CD14-positive monocyte (primary cell): ENCODE measurements at regions not wholly inside any gene's neighbourhood (a gene's known extent, or its start where the extent isn't known, plus 50 kb on each side); places are given as distances from the start of the nearest gene placed in this dataset.

Experiments used
- DNase-seq, 3 donors: peaks; one replicate each; pipeline ENCODE4 v3.0.0-alpha.2; 2011 to 2022
- H2AFZ ChIP-seq: 2 replicates; pipeline ENCODE4 v1.6.0; 2012; ENCODE audit warnings: mild to moderate bottlenecking, low read depth, low read length, inconsistent platforms; ENCODE audit not compliant: insufficient read depth, poor library complexity, severe bottlenecking
- H3K27ac ChIP-seq, 2 donors: 1 replicate in 1 of 2; 2 replicates in 1 of 2; pipeline ENCODE4 v1.5.1; 2012 to 2013; ENCODE audit warnings: low read length in 2 of 2, control low read depth in 1 of 2, inconsistent platforms in 1 of 2, low read depth in 1 of 2, mild to moderate bottlenecking in 1 of 2
- H3K27me3 ChIP-seq, 2 donors: one replicate each; pipeline versions ENCODE4 v1.6.0 to v1.6.1; 2011 to 2013; ENCODE audit warnings: low read length in 2 of 2; ENCODE audit not compliant: control insufficient read depth in 2 of 2, insufficient read depth in 2 of 2
- H3K36me3 ChIP-seq, 2 donors: replicated peaks in 1 of 2; 1 replicate in 1 of 2; 2 replicates in 1 of 2; pipeline versions ENCODE4 v1.5.1 to v1.6.1; 2012 to 2013; ENCODE audit warnings: low read length in 2 of 2, control low read depth in 1 of 2, inconsistent platforms in 1 of 2, mild to moderate bottlenecking in 1 of 2; ENCODE audit not compliant: insufficient read depth in 2 of 2, control insufficient read depth in 1 of 2
- H3K4me1 ChIP-seq, 2 donors: 1 replicate in 1 of 2; 2 replicates in 1 of 2; pipeline versions ENCODE4 v1.5.1 to v1.6.1; 2012 to 2013; ENCODE audit warnings: low read length in 2 of 2, control low read depth in 1 of 2, inconsistent platforms in 1 of 2, mild to moderate bottlenecking in 1 of 2, moderate library complexity in 1 of 2; ENCODE audit not compliant: insufficient read depth in 2 of 2, control insufficient read depth in 1 of 2
- H3K4me2 ChIP-seq: replicated peaks from 2 replicates; pipeline ENCODE3; 2012; ENCODE audit warnings: low read length, moderate library complexity, mild to moderate bottlenecking; ENCODE audit not compliant: poor library complexity, severe bottlenecking; ENCODE audit errors: extremely low read depth
- H3K4me3 ChIP-seq, 3 experiments: fragments of 200-600 bp in 1 of 3; sonication (generic) in 1 of 3; replicated peaks in 1 of 3; 1 replicate in 2 of 3; 2 replicates in 1 of 3; pipeline ENCODE4 v1.5.1; 2011 to 2013; ENCODE audit warnings: low read length in 3 of 3, mild to moderate bottlenecking in 3 of 3, control low read depth in 2 of 3, low read depth in 2 of 3, inconsistent platforms in 1 of 3, moderate library complexity in 1 of 3
- H3K79me2 ChIP-seq: 2 replicates; pipeline ENCODE4 v1.6.0; 2012; ENCODE audit warnings: mild to moderate bottlenecking, control low read depth, inconsistent platforms, low read length, moderate library complexity; ENCODE audit not compliant: insufficient read depth
- H3K9ac ChIP-seq: 2 replicates; pipeline ENCODE4 v1.6.0; 2017; ENCODE audit warnings: low read length, mild to moderate bottlenecking; ENCODE audit not compliant: insufficient read depth, poor library complexity, severe bottlenecking
- H3K9me3 ChIP-seq, 2 donors: replicated peaks in 1 of 2; 1 replicate in 1 of 2; 2 replicates in 1 of 2; pipeline versions ENCODE4 v1.5.1 to v1.6.1; 2012 to 2013; ENCODE audit warnings: low read length in 2 of 2, control low read depth in 1 of 2; ENCODE audit not compliant: control insufficient read depth in 1 of 2, insufficient read depth in 1 of 2
- H4K20me1 ChIP-seq: 2 replicates; pipeline ENCODE4 v1.6.0; 2012; ENCODE audit warnings: mild to moderate bottlenecking, low read length, control low read depth, moderate library complexity; ENCODE audit not compliant: insufficient read depth
- H3K27ac Mint-ChIP-seq, 7 donors: one replicate each; pipeline ENCODE4 v1.8.0; 2020; ENCODE audit warnings: mild to moderate bottlenecking in 7 of 7, mixed read lengths in 7 of 7, moderate library complexity in 6 of 7, inconsistent platforms in 2 of 7
- H3K27me3 Mint-ChIP-seq, 3 donors: one replicate each; pipeline ENCODE4 v1.8.0; 2021 to 2022; ENCODE audit warnings: low read depth in 3 of 3, mild to moderate bottlenecking in 3 of 3, mixed read lengths in 3 of 3, moderate library complexity in 3 of 3, inconsistent platforms in 1 of 3
- H3K36me3 Mint-ChIP-seq, 2 donors: one replicate each; pipeline ENCODE4 v1.8.0; 2020; ENCODE audit warnings: mixed read lengths in 2 of 2, inconsistent platforms in 1 of 2, mild to moderate bottlenecking in 1 of 2
- H3K4me1 Mint-ChIP-seq: one replicate; pipeline ENCODE4 v1.8.0; 2020; ENCODE audit warnings: mild to moderate bottlenecking, mixed read lengths
- H3K4me3 Mint-ChIP-seq, 2 donors: one replicate each; pipeline ENCODE4 v1.8.0; 2020; ENCODE audit warnings: mild to moderate bottlenecking in 2 of 2, mixed read lengths in 2 of 2, moderate library complexity in 1 of 2
- H3K9me3 Mint-ChIP-seq, 7 donors: one replicate each; pipeline ENCODE4 v1.8.0; 2020 to 2022; ENCODE audit warnings: mixed read lengths in 7 of 7, mild to moderate bottlenecking in 6 of 7, moderate library complexity in 6 of 7, inconsistent platforms in 2 of 7
- WGBS: methylation state at CpG from one replicate; pipeline ENCODE4 v1.1.5; 2013; ENCODE audit warnings: missing lambda C conversion rate; ENCODE audit not compliant: insufficient coverage; 5-methylcytosine and 5-hydroxymethylcytosine counted together
- intact Hi-C, 2 donors: fragments of 100-400 bp; cut with micrococcal nuclease; formaldehyde crosslinking; loops; one replicate each; pipeline versions ENCODE4 v1.15.0 to v1.15.1; 2023
- TF ChIP-seq, protein P1 (sequence below): fragments of 200-600 bp; IDR thresholded peaks from one replicate; pipeline ENCODE4 v1.8.0; 2022; ENCODE audit warnings: antibody characterized with exemption, mild to moderate bottlenecking

- Mint-ChIP-seq H3K27ac (no peak overlapping the region), H3K9me3 (peaks cover 4 to 9% (median 8%) of the 10 kb centered on the region in 7 donors), H3K27me3 (peaks cover 0 to 1% (median 0%) of the 10 kb centered on the region in 3 donors), H3K36me3 (no peaks in the 10 kb centered on the region), H3K4me1 (no peaks in the 10 kb centered on the region), H3K4me3 (no peak overlapping the region)
- Histone ChIP-seq H3K36me3 (no peaks in the 10 kb centered on the region), H2AFZ (no peak overlapping the region), H3K9ac (no peak overlapping the region), H4K20me1 (no peaks in the 10 kb centered on the region), H3K4me1 (no peaks in the 10 kb centered on the region), H3K4me2 (no peak overlapping the region), H3K27me3 (no peaks in the 10 kb centered on the region), H3K27ac (no peak overlapping the region), H3K79me2 (no peaks in the 10 kb centered on the region), H3K9me3 (peaks cover 0 to 8% of the 10 kb centered on the region in 2 donors), H3K4me3 (no peak overlapping the region)
- WGBS = no CpG with 5 or more reads among the region's 1 CpG
- no peak for DNase-seq
- intact Hi-C loops = no loop called here
- TF ChIP-seq, protein P1, sequence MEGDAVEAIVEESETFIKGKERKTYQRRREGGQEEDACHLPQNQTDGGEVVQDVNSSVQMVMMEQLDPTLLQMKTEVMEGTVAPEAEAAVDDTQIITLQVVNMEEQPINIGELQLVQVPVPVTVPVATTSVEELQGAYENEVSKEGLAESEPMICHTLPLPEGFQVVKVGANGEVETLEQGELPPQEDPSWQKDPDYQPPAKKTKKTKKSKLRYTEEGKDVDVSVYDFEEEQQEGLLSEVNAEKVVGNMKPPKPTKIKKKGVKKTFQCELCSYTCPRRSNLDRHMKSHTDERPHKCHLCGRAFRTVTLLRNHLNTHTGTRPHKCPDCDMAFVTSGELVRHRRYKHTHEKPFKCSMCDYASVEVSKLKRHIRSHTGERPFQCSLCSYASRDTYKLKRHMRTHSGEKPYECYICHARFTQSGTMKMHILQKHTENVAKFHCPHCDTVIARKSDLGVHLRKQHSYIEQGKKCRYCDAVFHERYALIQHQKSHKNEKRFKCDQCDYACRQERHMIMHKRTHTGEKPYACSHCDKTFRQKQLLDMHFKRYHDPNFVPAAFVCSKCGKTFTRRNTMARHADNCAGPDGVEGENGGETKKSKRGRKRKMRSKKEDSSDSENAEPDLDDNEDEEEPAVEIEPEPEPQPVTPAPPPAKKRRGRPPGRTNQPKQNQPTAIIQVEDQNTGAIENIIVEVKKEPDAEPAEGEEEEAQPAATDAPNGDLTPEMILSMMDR = no peak
Measured at GRCh38 chr3:111480091-111480490, 61.9 kb upstream of the CD96 start.

GRCh38 chr3:111481551-111481950 is 60.4 kb upstream of the CD96 start:
- Histone ChIP-seq H3K9me3 (peaks cover 0 to 8% of the 10 kb centered on the region in 2 donors), H3K36me3 (no peaks in the 10 kb centered on the region), H2AFZ (no peak overlapping the region), H3K4me1 (no peaks in the 10 kb centered on the region), H3K27me3 (no peaks in the 10 kb centered on the region), H3K9ac (no peak overlapping the region), H3K4me3 (no peak overlapping the region), H3K4me2 (no peak overlapping the region), H3K27ac (no peak overlapping the region), H4K20me1 (no peaks in the 10 kb centered on the region), H3K79me2 (no peaks in the 10 kb centered on the region)
- intact Hi-C loops = no loop called here
- TF ChIP-seq, protein P1 = no peak
- Mint-ChIP-seq H3K4me3 (no peak overlapping the region), H3K36me3 (no peaks in the 10 kb centered on the region), H3K9me3 (peaks cover 4 to 9% (median 8%) of the 10 kb centered on the region in 7 donors), H3K27ac (no peak overlapping the region), H3K4me1 (no peaks in the 10 kb centered on the region), H3K27me3 (peaks cover 0 to 1% (median 0%) of the 10 kb centered on the region in 3 donors)
- no peak for DNase-seq
